Liver (tissue), 3 donors: ENCODE measurements at regions not wholly inside any gene's neighbourhood (a gene's known extent, or its start where the extent isn't known, plus 50 kb on each side); places are given as distances from the start of the nearest gene placed in this dataset.

Source experiments
- ATF3 ChIP-seq: IDR thresholded peaks from 2 replicates; pipeline ENCODE4 v1.6.1; 2016; ENCODE audit warnings: antibody characterized with exemption
- CTCF ChIP-seq: fragments of 150-350 bp; IDR thresholded peaks from 2 replicates; pipeline ENCODE4 v1.5.1; 2017; ENCODE audit warnings: improper control_type of control experiment, low read depth, low read length; ENCODE audit not compliant: missing input control
- JUND ChIP-seq, 2 donors: IDR thresholded peaks; 2 replicates each; pipeline ENCODE4 v1.6.1; 2016; ENCODE audit warnings: antibody characterized with exemption in 2 of 2
- MAX ChIP-seq: IDR thresholded peaks from 2 replicates; pipeline ENCODE4 v1.6.1; 2016; ENCODE audit warnings: antibody characterized with exemption
- REST ChIP-seq: IDR thresholded peaks from 2 replicates; pipeline ENCODE4 v1.6.1; 2016; ENCODE audit warnings: antibody characterized with exemption, mild to moderate bottlenecking
- donor health status: healthy.
- donor health status: healthy.

- TF ChIP-seq JUND (IDR thresholded peaks at IDR 0.05) (no peak), CTCF (no peak), ATF3 (no peak), REST (no peak), MAX (no peak)
These were observed 159.8 kb downstream of the HS3ST3B1 start for GRCh38 chr17:14460516-14461226.
